ENCODE measurements at regions not wholly inside any gene's neighbourhood (a gene's known extent, or its start where the extent isn't known, plus 50 kb on each side); places are given as distances from the start of the nearest gene placed in this dataset.

- Histone ChIP-seq H3K36me3 (ENCODE audit: control insufficient read depth in 4 of 4, insufficient read depth in 3 of 4, low read depth in 1 of 4, low read length in 3 of 4) (no peaks in the 10 kb centered on the region), H3K4me3 (ENCODE audit: low read depth in 1 of 3, low read length in 3 of 3) (no peak overlapping the region), H3K27me3 (ENCODE audit: control insufficient read depth in 4 of 4, insufficient read depth in 4 of 4, low read length in 3 of 4) (no peaks in the 10 kb centered on the region), H3K9me3 (ENCODE audit: control insufficient read depth in 4 of 4, low read length in 3 of 4) (peaks cover 0 to 3% (median 0%) of the 10 kb centered on the region in 4 donors), H3K9ac (ENCODE audit: low read depth in 1 of 2, low read length in 2 of 2) (no peak overlapping the region), H3K27ac (ENCODE audit: low read depth in 1 of 2, low read length in 2 of 2) (no peak overlapping the region), H3K4me1 (ENCODE audit: control insufficient read depth in 4 of 4, insufficient read depth in 4 of 4, low read length in 3 of 4) (no peaks in the 10 kb centered on the region)
- TF ChIP-seq JUND (IDR thresholded peaks at IDR 0.05) (no peak), HNF4A (conservative IDR thresholded peaks at IDR 0.05) (no peak), ATF3 (IDR thresholded peaks at IDR 0.05) (no peak), FOXA2 (IDR thresholded peaks at IDR 0.05) (no peak), TAF1 (conservative IDR thresholded peaks at IDR 0.05) (no peak)
- no peak for DNase-seq (ENCODE audit: low spot score)
- WGBS, result 62% methylated on average over 2 of the region's 2 CpGs
These were observed 603.6 kb downstream of the PLOD2 start for GRCh38 chr3:145557405-145557804.

GRCh38 chr3:145578471-145578870 lies 582.5 kb downstream of the PLOD2 start:
- H3K4me3 ChIP-seq (ENCODE audit: low read depth in 1 of 3, low read length in 3 of 3), result no peak overlapping the region
- no peak for DNase-seq (ENCODE audit: low spot score)
- no peak overlapping the region for H3K27ac ChIP-seq (ENCODE audit: low read depth in 1 of 2, low read length in 2 of 2)
- peaks cover 0 to 3% (median 0%) of the 10 kb centered on the region in 4 donors for H3K9me3 ChIP-seq (ENCODE audit: control insufficient read depth in 4 of 4, low read length in 3 of 4)
- H3K27me3 ChIP-seq (ENCODE audit: control insufficient read depth in 4 of 4, insufficient read depth in 4 of 4, low read length in 3 of 4), result no peaks in the 10 kb centered on the region
- no peaks in the 10 kb centered on the region for H3K36me3 ChIP-seq (ENCODE audit: control insufficient read depth in 4 of 4, insufficient read depth in 3 of 4, low read depth in 1 of 4, low read length in 3 of 4)
- WGBS, result 90% methylated on average over 1 of the region's 1 CpG
- TF ChIP-seq ATF3 (IDR thresholded peaks at IDR 0.05), result no peak
- TF ChIP-seq YY1 (IDR thresholded peaks at IDR 0.05), result no peak
- TF ChIP-seq EGR1 (IDR thresholded peaks at IDR 0.05; ENCODE audit: low read depth in 2 of 2), result no peak
- TF ChIP-seq CTCF (IDR thresholded peaks at IDR 0.05; ENCODE audit: low read depth, low read length, missing input control), result no peak
- no peak for TF ChIP-seq MAX (IDR thresholded peaks at IDR 0.05)
- no peak for TF ChIP-seq NR2F2 (IDR thresholded peaks at IDR 0.05)
- TF ChIP-seq RAD21 (IDR thresholded peaks at IDR 0.05), result no peak
- no peak for TF ChIP-seq FOXA1 (IDR thresholded peaks at IDR 0.05)
- TF ChIP-seq ZBTB33 (IDR thresholded peaks at IDR 0.05), result no peak
- TF ChIP-seq HNF4G (IDR thresholded peaks at IDR 0.05), result no peak
- H3K9ac ChIP-seq (ENCODE audit: low read depth in 1 of 2, low read length in 2 of 2), result no peak overlapping the region
- no peaks in the 10 kb centered on the region for H3K4me1 ChIP-seq (ENCODE audit: control insufficient read depth in 4 of 4, insufficient read depth in 4 of 4, low read length in 3 of 4)

GRCh38 chr3:145581694-145582093 lies 579.3 kb downstream of the PLOD2 start:
- no peak overlapping the region for H3K9ac ChIP-seq (ENCODE audit: low read depth in 1 of 2, low read length in 2 of 2)
- H3K4me3 ChIP-seq (ENCODE audit: low read depth in 1 of 3, low read length in 3 of 3), result no peak overlapping the region
- peaks cover 0 to 2% (median 0%) of the 10 kb centered on the region in 4 donors for H3K27me3 ChIP-seq (ENCODE audit: control insufficient read depth in 4 of 4, insufficient read depth in 4 of 4, low read length in 3 of 4)
- TF ChIP-seq TAF1 (conservative IDR thresholded peaks at IDR 0.05) (no peak), ZBTB33 (IDR thresholded peaks at IDR 0.05) (no peak), HNF4G (IDR thresholded peaks at IDR 0.05) (no peak), HNF4A (conservative IDR thresholded peaks at IDR 0.05) (no peak), FOXA1 (IDR thresholded peaks at IDR 0.05) (no peak), RXRA (IDR thresholded peaks at IDR 0.05) (no peak), YY1 (IDR thresholded peaks at IDR 0.05) (no peak), ATF3 (IDR thresholded peaks at IDR 0.05) (no peak), REST (IDR thresholded peaks at IDR 0.05) (no peak), GABPA (IDR thresholded peaks at IDR 0.05 in 1 of 2, conservative IDR thresholded peaks at IDR 0.05 in 1 of 2) (no peak), RAD21 (IDR thresholded peaks at IDR 0.05) (no peak), EGR1 (IDR thresholded peaks at IDR 0.05; ENCODE audit: low read depth in 2 of 2) (no peak), JUND (IDR thresholded peaks at IDR 0.05) (no peak), NR2F2 (IDR thresholded peaks at IDR 0.05) (no peak)

More at GRCh38 chr3:145581694-145582093, 579.3 kb downstream of the PLOD2 start:
- DNase-seq (ENCODE audit: low spot score), result no peak
- Histone ChIP-seq H3K9me3 (ENCODE audit: control insufficient read depth in 4 of 4, low read length in 3 of 4) (peaks cover 0 to under 1% (median 0%) of the 10 kb centered on the region in 4 donors), H3K27ac (ENCODE audit: low read depth in 1 of 2, low read length in 2 of 2) (no peak overlapping the region), H3K36me3 (ENCODE audit: control insufficient read depth in 4 of 4, insufficient read depth in 3 of 4, low read depth in 1 of 4, low read length in 3 of 4) (no peaks in the 10 kb centered on the region), H3K4me1 (ENCODE audit: control insufficient read depth in 4 of 4, insufficient read depth in 4 of 4, low read length in 3 of 4) (no peaks in the 10 kb centered on the region)
